Thymus (tissue), 11 donors: ENCODE measurements at regions not wholly inside any gene's neighbourhood (a gene's known extent, or its start where the extent isn't known, plus 50 kb on each side); places are given as distances from the start of the nearest gene placed in this dataset.

ENCODE experiments used
- DNase-seq, 9 donors: peaks; one replicate each; pipeline ENCODE4 v3.0.0-alpha.2; 2013; ENCODE audit warnings: low spot score in 9 of 9, low read depth in 6 of 9, missing footprints in 1 of 9
- H3K27ac ChIP-seq, 2 donors: one replicate each; pipeline ENCODE4 v1.5.1; 2013; ENCODE audit warnings: control low read depth in 1 of 2, low read depth in 1 of 2, low read length in 1 of 2, mild to moderate bottlenecking in 1 of 2, moderate library complexity in 1 of 2
- H3K27me3 ChIP-seq, 2 donors: one replicate each; pipeline ENCODE4 v1.5.1; 2013; ENCODE audit warnings: low read length in 1 of 2; ENCODE audit not compliant: control insufficient read depth in 2 of 2, insufficient read depth in 1 of 2
- H3K36me3 ChIP-seq, 2 donors: one replicate each; pipeline ENCODE4 v1.5.1; 2013; ENCODE audit warnings: low read length in 1 of 2, mild to moderate bottlenecking in 1 of 2, moderate library complexity in 1 of 2; ENCODE audit not compliant: control insufficient read depth in 2 of 2, insufficient read depth in 2 of 2
- H3K4me1 ChIP-seq, 2 donors: one replicate each; pipeline ENCODE4 v1.5.1; 2013; ENCODE audit warnings: low read length in 2 of 2; ENCODE audit not compliant: control insufficient read depth in 2 of 2, insufficient read depth in 2 of 2
- H3K4me3 ChIP-seq, 2 donors: one replicate each; pipeline ENCODE4 v1.5.1; 2013; ENCODE audit warnings: low read length in 2 of 2, control low read depth in 1 of 2, mild to moderate bottlenecking in 1 of 2
- H3K9me3 ChIP-seq, 2 donors: one replicate each; pipeline ENCODE4 v1.5.1; 2013; ENCODE audit warnings: low read length in 1 of 2, mild to moderate bottlenecking in 1 of 2; ENCODE audit not compliant: control insufficient read depth in 2 of 2, insufficient read depth in 1 of 2
- WGBS: extraction: QIAGEN DNeasy Blood & Tissue Kit; methylation state at CpG from one replicate; pipeline ENCODE4 v1.1.7; 2013; 5-methylcytosine and 5-hydroxymethylcytosine counted together
- donor health status: healthy.

DNA sequence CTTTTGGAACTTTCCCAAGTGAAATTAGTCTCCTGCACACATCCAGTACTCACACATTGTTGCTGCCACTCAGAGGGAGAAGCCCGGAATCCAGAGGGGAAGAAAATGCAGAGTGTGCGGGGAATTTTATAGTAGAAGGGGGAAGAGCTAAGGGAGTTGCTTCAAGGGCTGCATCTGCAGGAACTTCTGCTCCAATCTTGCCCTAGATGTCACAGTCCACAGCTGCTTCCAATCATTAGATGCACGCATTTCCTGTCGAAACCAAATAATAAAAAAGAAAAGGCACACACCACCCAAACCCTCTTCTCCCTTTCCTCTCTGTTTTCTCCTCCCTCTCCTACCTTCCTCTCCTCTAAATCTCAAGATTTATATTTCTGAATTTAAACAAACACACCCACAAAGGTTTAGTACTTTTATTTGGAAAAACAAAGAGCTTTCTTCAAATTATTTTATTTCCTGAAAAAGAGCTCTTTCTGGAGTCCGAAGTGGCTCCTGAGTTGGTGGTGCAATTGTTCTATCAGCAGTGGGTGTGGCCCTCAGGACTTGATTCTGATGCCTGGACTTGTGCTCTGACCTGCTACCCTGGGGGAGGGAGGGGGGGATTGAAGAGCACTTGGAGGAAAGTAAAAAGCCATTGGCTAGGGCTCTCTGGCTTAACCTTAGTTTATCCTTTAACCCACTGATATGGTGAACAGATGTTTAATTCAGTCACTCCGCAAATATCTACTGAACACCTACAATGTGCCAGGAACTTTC is 72.0 kb downstream of the KCNE4 start:
- WGBS, result 81% methylated on average over 6 of the region's 6 CpGs
- H3K4me1 ChIP-seq, result no peaks in the 10 kb centered on the region
- H3K27ac ChIP-seq, result no peak overlapping the region
- no peaks in the 10 kb centered on the region for H3K27me3 ChIP-seq
- H3K4me3 ChIP-seq, result no peak overlapping the region
- H3K9me3 ChIP-seq, result no peaks in the 10 kb centered on the region
- no peaks in the 10 kb centered on the region for H3K36me3 ChIP-seq
- no peak for DNase-seq

DNA sequence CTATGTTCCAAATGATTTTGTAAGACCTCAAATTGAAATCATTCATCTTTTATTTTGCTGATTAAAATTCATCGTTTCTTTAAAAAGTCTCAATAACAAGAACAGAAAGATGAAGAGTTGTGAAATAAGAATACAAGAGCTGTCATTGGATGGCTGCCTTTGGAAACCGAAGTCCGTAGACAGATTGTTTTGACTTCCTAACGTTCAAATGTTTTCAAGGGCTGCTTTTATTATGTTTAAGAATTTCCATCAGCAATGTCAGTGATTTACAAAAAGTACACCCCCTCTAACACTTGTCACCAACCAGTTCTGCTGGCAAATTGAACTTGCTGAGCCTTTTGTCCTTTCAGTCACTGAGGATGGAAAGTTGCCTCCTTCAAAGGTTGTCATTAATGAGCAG is 89.6 kb downstream of the KCNE4 start:
- Histone ChIP-seq H3K9me3 (no peaks in the 10 kb centered on the region), H3K27ac (no peak overlapping the region), H3K27me3 (no peaks in the 10 kb centered on the region), H3K36me3 (no peaks in the 10 kb centered on the region), H3K4me3 (no peak overlapping the region), H3K4me1 (no peaks in the 10 kb centered on the region)
- WGBS, result 90% methylated on average over 4 of the region's 4 CpGs
- DNase-seq, result no peak

DNA sequence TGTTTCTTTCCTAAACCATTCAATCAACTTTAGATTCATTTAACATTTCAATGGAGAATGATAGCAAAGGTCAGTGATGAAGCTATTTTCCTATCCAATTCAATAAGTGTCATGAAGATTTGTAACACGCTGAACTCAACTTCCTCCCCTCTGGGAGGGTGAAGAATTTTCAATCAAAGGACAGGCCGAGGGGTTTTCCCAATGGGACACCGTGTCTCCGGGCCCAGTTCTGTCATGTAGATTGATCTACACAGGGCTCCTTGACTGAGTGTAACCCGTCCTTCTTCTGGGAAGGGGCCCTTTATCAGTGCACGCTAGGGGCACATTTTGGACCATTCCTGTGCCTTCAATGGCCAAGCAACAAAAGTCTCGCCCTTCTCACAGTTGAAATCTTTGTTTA is 90.1 kb downstream of the KCNE4 start:
- Histone ChIP-seq H3K4me1 (no peaks in the 10 kb centered on the region), H3K4me3 (no peak overlapping the region), H3K27me3 (no peaks in the 10 kb centered on the region), H3K36me3 (no peaks in the 10 kb centered on the region), H3K9me3 (no peaks in the 10 kb centered on the region), H3K27ac (no peak overlapping the region)
- whole genome bisulfite sequencing, result 81% methylated on average over 7 of the region's 7 CpGs
- DNase-seq, result no peak

DNA sequence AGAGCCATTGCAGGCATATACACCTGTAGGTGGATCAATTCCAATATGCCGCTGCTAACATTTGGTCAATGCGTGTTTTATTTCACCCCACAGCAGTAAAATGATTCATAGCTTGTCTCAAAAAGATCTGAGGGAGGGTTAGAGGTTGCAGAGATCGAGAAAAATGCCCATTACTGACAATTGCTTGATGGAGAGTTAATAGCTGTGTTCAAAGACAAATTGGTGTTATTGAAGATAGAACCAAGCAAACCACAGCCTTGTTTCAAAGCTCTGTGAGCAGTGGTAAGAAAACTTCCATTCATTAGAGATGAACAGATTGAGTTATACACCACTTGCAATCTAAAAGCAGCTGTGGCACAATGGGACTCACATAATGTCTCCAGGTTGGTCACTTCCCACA is 95.4 kb downstream of the KCNE4 start:
- Histone ChIP-seq H3K4me1 (no peaks in the 10 kb centered on the region), H3K27me3 (no peaks in the 10 kb centered on the region), H3K36me3 (no peaks in the 10 kb centered on the region), H3K27ac (no peak overlapping the region), H3K4me3 (no peak overlapping the region), H3K9me3 (no peaks in the 10 kb centered on the region)
- DNase-seq, result no peak
- 82% methylated on average over 3 of the region's 3 CpGs for WGBS

DNA sequence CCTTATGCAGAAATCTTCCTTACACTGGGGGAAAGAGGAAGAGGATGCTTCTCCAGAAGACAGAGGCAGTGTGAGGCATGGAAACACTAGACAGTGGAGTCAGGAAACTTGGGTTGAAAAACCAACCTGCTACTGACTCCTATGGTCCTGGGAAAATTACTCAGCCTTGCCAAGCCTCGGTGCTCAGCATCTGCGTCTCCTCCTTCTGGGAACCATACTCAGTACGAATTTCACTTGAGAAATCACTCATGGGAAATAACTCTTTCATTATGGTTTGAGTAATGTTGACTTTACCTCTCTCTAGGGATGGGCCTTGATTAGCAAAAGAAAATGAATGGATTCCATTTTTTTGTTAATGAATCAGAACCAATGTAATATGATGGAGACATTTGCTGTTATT is 96.5 kb downstream of the KCNE4 start:
- H3K4me3 ChIP-seq, result no peak overlapping the region
- WGBS, result 88% methylated on average over 3 of the region's 3 CpGs

DNA sequence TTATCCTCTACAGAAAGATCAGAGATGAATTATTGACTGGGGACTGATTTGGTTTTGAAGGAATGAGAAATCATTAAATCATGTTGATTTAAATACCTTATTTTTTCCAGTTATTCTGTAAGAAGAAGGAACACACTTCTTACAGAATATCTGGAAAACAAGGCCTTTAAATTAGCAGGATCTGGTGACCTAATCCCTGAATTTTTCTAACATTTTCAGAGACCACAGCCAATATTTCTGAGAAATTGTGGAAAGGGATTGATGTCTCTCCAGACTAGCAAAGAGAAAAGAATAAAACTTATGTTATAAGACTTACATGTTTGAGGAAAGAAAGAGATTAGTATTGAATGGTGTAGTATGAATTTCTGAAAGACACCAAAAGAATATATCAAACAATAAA is 104.0 kb downstream of the KCNE4 start:
- DNase-seq, result no peak
- no peaks in the 10 kb centered on the region for H3K27me3 ChIP-seq

More for the DNA sequence above, 96.5 kb downstream of the KCNE4 start:
- Histone ChIP-seq H3K36me3 (no peaks in the 10 kb centered on the region), H3K9me3 (no peaks in the 10 kb centered on the region), H3K27me3 (no peaks in the 10 kb centered on the region), H3K27ac (no peak overlapping the region), H3K4me1 (no peaks in the 10 kb centered on the region)
- DNase-seq, result no peak

DNA sequence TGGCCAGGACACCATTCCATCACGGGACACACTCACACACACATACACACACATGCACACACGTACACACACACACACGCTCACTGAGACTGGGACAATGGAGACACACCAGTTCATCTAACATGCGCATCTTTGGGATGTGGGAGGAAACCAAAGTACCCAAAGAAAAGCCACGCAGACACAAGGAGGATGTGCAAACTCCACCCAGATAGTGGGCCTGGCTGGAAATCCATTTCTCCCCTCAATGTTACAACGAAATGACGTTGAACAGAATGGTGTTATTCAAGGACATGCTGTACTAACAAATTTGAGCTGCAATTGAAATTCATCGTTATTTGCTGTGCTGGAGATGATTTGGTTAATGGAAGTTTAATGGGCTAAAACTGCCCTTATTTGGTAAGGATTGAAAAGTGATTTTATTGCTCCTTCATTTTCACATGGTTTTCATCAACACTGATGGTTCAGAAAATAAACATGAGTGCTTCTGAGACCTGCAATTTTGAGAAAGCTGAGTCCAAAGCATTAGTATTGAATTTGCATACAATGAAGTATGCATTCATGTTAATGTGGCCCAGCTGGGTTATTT is 110.0 kb downstream of the KCNE4 start:
- Histone ChIP-seq H3K27me3 (no peaks in the 10 kb centered on the region), H3K4me3 (no peak overlapping the region), H3K36me3 (no peaks in the 10 kb centered on the region), H3K4me1 (no peaks in the 10 kb centered on the region), H3K9me3 (no peaks in the 10 kb centered on the region), H3K27ac (no peak overlapping the region)
- DNase-seq, result no peak
- WGBS, result 81% methylated on average over 8 of the region's 8 CpGs

More for the DNA sequence above, 104.0 kb downstream of the KCNE4 start:
- Histone ChIP-seq H3K4me1 (no peaks in the 10 kb centered on the region), H3K27ac (no peak overlapping the region), H3K36me3 (no peaks in the 10 kb centered on the region), H3K9me3 (no peaks in the 10 kb centered on the region), H3K4me3 (no peak overlapping the region)

DNA sequence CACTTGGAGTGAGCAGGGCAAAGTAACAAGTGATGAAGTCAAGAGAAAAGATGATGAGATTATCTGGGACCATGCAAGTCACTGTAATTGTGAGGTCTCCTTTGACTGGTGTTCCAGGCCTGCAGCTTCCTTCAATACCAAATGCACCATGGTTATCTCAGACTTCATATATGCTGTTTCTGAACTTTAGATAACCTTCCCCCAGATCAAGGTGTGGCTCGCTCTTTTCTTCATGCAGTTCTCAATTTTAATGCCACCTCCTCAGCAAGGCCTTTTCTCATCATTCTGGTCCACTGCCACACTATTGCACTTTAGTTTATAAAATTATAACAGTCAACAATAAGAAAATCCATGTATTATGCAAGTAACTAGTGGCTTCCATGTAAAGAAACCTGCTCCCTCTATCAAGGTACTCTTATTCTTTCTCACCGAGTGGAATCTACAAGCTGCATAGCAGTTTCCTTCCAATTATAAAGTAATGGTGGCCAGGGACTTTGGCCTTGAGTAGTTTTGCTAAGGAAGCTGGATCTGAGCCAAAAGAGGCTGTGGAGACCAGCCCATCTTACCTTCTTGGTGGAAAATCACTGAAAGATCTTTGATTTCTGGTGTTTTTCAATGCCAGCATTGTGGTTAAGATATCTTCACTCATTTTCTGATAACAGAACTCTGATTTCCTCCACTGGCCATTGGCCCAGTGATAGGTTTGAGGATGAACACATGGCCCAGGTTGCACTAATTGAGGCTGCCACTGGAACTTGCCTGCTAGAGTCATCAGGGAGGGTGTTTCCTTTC is 113.6 kb downstream of the KCNE4 start:
- H3K27ac ChIP-seq, result no peak overlapping the region
- DNase-seq, result no peak
- no peaks in the 10 kb centered on the region for H3K4me1 ChIP-seq
- 94% methylated on average over 2 of the region's 2 CpGs for WGBS
- H3K36me3 ChIP-seq, result no peaks in the 10 kb centered on the region
- no peak overlapping the region for H3K4me3 ChIP-seq
- no peaks in the 10 kb centered on the region for H3K9me3 ChIP-seq
- no peaks in the 10 kb centered on the region for H3K27me3 ChIP-seq

DNA sequence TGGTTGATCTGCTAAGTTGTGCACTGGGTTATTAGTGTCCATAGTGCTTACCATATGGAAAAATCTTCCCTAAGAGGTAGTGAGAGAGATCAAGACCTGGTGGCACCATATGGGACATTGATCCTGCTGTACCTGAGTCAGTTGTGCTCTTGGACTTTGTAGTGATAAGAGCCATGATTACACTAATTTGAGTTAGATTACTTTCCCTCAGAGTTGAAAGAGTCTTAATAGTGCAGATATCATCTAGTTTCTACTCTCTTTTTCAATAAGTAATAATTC is 114.2 kb downstream of the KCNE4 start:
- Histone ChIP-seq H3K36me3 (no peaks in the 10 kb centered on the region), H3K4me3 (no peak overlapping the region), H3K27me3 (no peaks in the 10 kb centered on the region)

More for the DNA sequence above, 114.2 kb downstream of the KCNE4 start:
- no peaks in the 10 kb centered on the region for H3K4me1 ChIP-seq
- no peak overlapping the region for H3K27ac ChIP-seq
- no peak for DNase-seq
- H3K9me3 ChIP-seq, result no peaks in the 10 kb centered on the region
